ENCODE measurements at regions not wholly inside any gene's neighbourhood (a gene's known extent, or its start where the extent isn't known, plus 50 kb on each side); places are given as distances from the start of the nearest gene placed in this dataset.
A peak's percentile ranks its signal among the peaks of the same experiment; 100 is the strongest.

- 79% methylated on average over 2 of the region's 2 CpGs for WGBS (ENCODE audit: low lambda C conversion rate)
- peaks cover 0 to 18% of the 10 kb centered on the region in 2 experiments; a peak in 2 of 4 replicates for H3K4me1 ChIP-seq (ENCODE audit: control insufficient read depth in 1 of 2, insufficient read depth in 2 of 2, low read depth in 1 of 2, low read length in 1 of 2)
- no peak overlapping the region for H2AFZ ChIP-seq (ENCODE audit: low read depth)
- no peak for DNase-seq
- H3F3A ChIP-seq (replicated peaks; ENCODE audit: insufficient read depth) = peaks cover 14% of the 10 kb centered on the region
- H4K20me1 ChIP-seq (ENCODE audit: insufficient read depth) = no peaks in the 10 kb centered on the region
- no peaks in the 10 kb centered on the region for H3K27me3 ChIP-seq (ENCODE audit: insufficient read depth)
- no peaks in the 10 kb centered on the region for H3K9me2 ChIP-seq
- ChIA-PET POLR2A (no interaction called here), CTCF (interaction anchor here (1.1 to 4.3 kb wide), 2 partner anchors 14 to 199 kb away, joined by 3 to 16 read pairs; no protein-coding TSS in a partner anchor)
- no peak overlapping the region for H3K4me3 ChIP-seq (ENCODE audit: low read depth in 2 of 2, low read length in 1 of 2)
- TF ChIP-seq POLR2AphosphoS5 (IDR thresholded peaks at IDR 0.05; ENCODE audit: low read depth, low read length) (no peak), ELF1 (IDR thresholded peaks at IDR 0.05) (no peak), SMC3 (IDR thresholded peaks at IDR 0.05; ENCODE audit: low read depth, low read length) (no peak), FOXJ3 (CRISPR knock-in tag; IDR thresholded peaks at IDR 0.05) (no peak), REST (IDR thresholded peaks at IDR 0.05; ENCODE audit: low read depth, low read length) (no peak), RXRA (IDR thresholded peaks at IDR 0.05; ENCODE audit: borderline replicate concordance, low read depth) (no peak), NFIC (IDR thresholded peaks at IDR 0.05; ENCODE audit: borderline replicate concordance) (no peak), JUND (IDR thresholded peaks at IDR 0.05) (no peak), IRF3 (IDR thresholded peaks at IDR 0.05; ENCODE audit: low read depth, low read length) (no peak), TAF1 (IDR thresholded peaks at IDR 0.05; ENCODE audit: borderline replicate concordance, low read depth, low read length) (no peak)
- no peak overlapping the region for H3K9ac ChIP-seq
- H3K9me3 ChIP-seq = no peaks in the 10 kb centered on the region
- no peaks in the 10 kb centered on the region for H3K36me3 ChIP-seq (replicated peaks in 1 of 2; ENCODE audit: control insufficient read depth in 1 of 2, insufficient read depth in 2 of 2, low read length in 1 of 2)
- H3K4me2 ChIP-seq = no peak overlapping the region
- no peak overlapping the region for H3K27ac ChIP-seq (ENCODE audit: low read depth in 2 of 2, low read length in 1 of 2)
- H3K79me2 ChIP-seq (ENCODE audit: insufficient read depth) = no peaks in the 10 kb centered on the region
Measured at GRCh38 chr5:147175516-147176097, 59.2 kb upstream of the STK32A start.

- CTCF ChIA-PET = interaction anchor here (1.0 to 4.3 kb wide), 2 partner anchors 13 to 41 kb away, joined by 4 to 16 read pairs; no protein-coding TSS in a partner anchor
- Histone ChIP-seq H3K79me2 (ENCODE audit: insufficient read depth) (no peaks in the 10 kb centered on the region), H3K9me2 (no peaks in the 10 kb centered on the region), H3K4me2 (no peak overlapping the region), H3K9me3 (no peaks in the 10 kb centered on the region), H3K4me1 (ENCODE audit: control insufficient read depth in 1 of 2, insufficient read depth in 2 of 2, low read depth in 1 of 2, low read length in 1 of 2) (peaks cover 0 to 18% of the 10 kb centered on the region in 2 experiments; a peak in 1 of 4 replicates), H3K4me3 (ENCODE audit: low read depth in 2 of 2, low read length in 1 of 2) (no peak overlapping the region), H3K27ac (ENCODE audit: low read depth in 2 of 2, low read length in 1 of 2) (peak overlapping the region in 1 of 2 experiments; percentile 82; a peak in 2 of 4 replicates), H2AFZ (ENCODE audit: low read depth) (no peak overlapping the region), H3F3A (replicated peaks; ENCODE audit: insufficient read depth) (peaks cover 14% of the 10 kb centered on the region), H3K36me3 (replicated peaks in 1 of 2; ENCODE audit: control insufficient read depth in 1 of 2, insufficient read depth in 2 of 2, low read length in 1 of 2) (no peaks in the 10 kb centered on the region), H4K20me1 (ENCODE audit: insufficient read depth) (no peaks in the 10 kb centered on the region), H3K27me3 (ENCODE audit: insufficient read depth) (no peaks in the 10 kb centered on the region), H3K9ac (no peak overlapping the region)
- 81% methylated on average over 4 of the region's 4 CpGs for WGBS (ENCODE audit: low lambda C conversion rate)
- no peak for DNase-seq
- POLR2A ChIA-PET = no interaction called here
- TF ChIP-seq PBX3 (IDR thresholded peaks at IDR 0.05) = no peak
- TF ChIP-seq CHD2 (IDR thresholded peaks at IDR 0.05; ENCODE audit: low read length, partially characterized antibody) = no peak
- no peak for TF ChIP-seq RAD21 (IDR thresholded peaks at IDR 0.05; ENCODE audit: low read length)
- no peak for TF ChIP-seq FOXM1 (IDR thresholded peaks at IDR 0.05; ENCODE audit: low read depth)
- no peak for TF ChIP-seq ZBTB33 (IDR thresholded peaks at IDR 0.05; ENCODE audit: borderline replicate concordance, low read depth)
- no peak for TF ChIP-seq YY1 (IDR thresholded peaks at IDR 0.05; ENCODE audit: low read depth)
- no peak for TF ChIP-seq RCOR1 (IDR thresholded peaks at IDR 0.05; ENCODE audit: low read length)
- no peak for TF ChIP-seq MXI1 (IDR thresholded peaks at IDR 0.05; ENCODE audit: low read depth, low read length)
- no peak for TF ChIP-seq NRF1 (IDR thresholded peaks at IDR 0.05; ENCODE audit: low read depth, low read length)
- no peak for TF ChIP-seq CTCF (IDR thresholded peaks at IDR 0.05)
Measured at GRCh38 chr5:147176422-147176821, 58.4 kb upstream of the STK32A start.
